ENCODE measurements at regions not wholly inside any gene's neighbourhood (a gene's known extent, or its start where the extent isn't known, plus 50 kb on each side); places are given as distances from the start of the nearest gene placed in this dataset.

DNA sequence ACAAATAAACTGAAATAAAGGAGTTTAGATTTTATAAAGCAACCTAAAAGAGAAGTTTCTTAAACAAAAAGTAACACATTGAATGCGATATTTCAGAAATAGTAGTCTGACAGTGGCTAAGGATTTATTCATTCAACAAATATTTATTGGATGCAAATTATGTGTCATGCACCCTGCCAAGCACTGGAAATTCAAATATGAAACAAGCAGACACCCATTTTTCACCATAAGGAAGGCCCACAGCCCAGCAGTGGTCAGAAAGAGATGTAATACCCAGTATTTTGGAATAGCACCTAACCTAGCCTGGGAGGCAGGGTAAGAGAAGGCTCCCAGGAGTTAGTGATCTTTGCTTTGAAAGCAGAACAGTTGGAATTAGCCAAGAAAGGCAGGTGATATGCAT lies 855.1 kb upstream of the TENM3 start:
- H3K9me3 Mint-ChIP-seq (ENCODE audit: unreplicated experiment): no peaks in the 10 kb centered on the region
- DNase-seq (ENCODE audit: extremely low spot score, unreplicated experiment): no peak
- TF ChIP-seq, protein P1, sequence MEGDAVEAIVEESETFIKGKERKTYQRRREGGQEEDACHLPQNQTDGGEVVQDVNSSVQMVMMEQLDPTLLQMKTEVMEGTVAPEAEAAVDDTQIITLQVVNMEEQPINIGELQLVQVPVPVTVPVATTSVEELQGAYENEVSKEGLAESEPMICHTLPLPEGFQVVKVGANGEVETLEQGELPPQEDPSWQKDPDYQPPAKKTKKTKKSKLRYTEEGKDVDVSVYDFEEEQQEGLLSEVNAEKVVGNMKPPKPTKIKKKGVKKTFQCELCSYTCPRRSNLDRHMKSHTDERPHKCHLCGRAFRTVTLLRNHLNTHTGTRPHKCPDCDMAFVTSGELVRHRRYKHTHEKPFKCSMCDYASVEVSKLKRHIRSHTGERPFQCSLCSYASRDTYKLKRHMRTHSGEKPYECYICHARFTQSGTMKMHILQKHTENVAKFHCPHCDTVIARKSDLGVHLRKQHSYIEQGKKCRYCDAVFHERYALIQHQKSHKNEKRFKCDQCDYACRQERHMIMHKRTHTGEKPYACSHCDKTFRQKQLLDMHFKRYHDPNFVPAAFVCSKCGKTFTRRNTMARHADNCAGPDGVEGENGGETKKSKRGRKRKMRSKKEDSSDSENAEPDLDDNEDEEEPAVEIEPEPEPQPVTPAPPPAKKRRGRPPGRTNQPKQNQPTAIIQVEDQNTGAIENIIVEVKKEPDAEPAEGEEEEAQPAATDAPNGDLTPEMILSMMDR (IDR thresholded peaks at IDR 0.05): no peak
- H3K4me1 Mint-ChIP-seq (ENCODE audit: unreplicated experiment): no peaks in the 10 kb centered on the region
- H3K27ac Mint-ChIP-seq (ENCODE audit: unreplicated experiment): no peak overlapping the region
- H3K27me3 Mint-ChIP-seq (ENCODE audit: unreplicated experiment): no peaks in the 10 kb centered on the region
- H3K36me3 Mint-ChIP-seq (ENCODE audit: unreplicated experiment): no peaks in the 10 kb centered on the region
- no peak overlapping the region for H3K4me3 Mint-ChIP-seq (ENCODE audit: unreplicated experiment)

DNA sequence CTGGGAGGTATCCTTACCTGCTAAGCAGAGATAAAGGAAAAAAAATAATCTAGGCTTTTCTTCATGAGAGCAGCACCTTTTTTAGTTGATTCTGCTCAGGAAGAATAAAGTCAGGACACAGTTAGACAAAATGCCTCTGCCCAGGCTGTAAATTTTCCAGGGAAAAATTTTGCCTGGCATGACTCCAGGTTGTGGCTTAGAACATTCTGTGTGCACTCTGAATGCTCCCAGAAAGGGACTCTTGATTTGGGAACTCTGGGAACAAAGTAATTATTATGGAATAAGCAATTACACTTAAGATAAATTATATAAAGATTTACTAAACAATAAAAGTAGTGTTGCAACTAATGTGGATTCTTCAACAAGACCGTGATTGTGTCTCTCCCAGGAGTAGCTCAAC lies 826.2 kb upstream of the TENM3 start:
- no peak for DNase-seq (ENCODE audit: extremely low spot score, unreplicated experiment)
- Mint-ChIP-seq H3K4me3 (ENCODE audit: unreplicated experiment) (no peak overlapping the region), H3K27ac (ENCODE audit: unreplicated experiment) (no peak overlapping the region), H3K27me3 (ENCODE audit: unreplicated experiment) (no peaks in the 10 kb centered on the region), H3K9me3 (ENCODE audit: unreplicated experiment) (no peaks in the 10 kb centered on the region), H3K36me3 (ENCODE audit: unreplicated experiment) (no peaks in the 10 kb centered on the region), H3K4me1 (ENCODE audit: unreplicated experiment) (no peaks in the 10 kb centered on the region)
- TF ChIP-seq, protein P1 (IDR thresholded peaks at IDR 0.05): no peak

DNA sequence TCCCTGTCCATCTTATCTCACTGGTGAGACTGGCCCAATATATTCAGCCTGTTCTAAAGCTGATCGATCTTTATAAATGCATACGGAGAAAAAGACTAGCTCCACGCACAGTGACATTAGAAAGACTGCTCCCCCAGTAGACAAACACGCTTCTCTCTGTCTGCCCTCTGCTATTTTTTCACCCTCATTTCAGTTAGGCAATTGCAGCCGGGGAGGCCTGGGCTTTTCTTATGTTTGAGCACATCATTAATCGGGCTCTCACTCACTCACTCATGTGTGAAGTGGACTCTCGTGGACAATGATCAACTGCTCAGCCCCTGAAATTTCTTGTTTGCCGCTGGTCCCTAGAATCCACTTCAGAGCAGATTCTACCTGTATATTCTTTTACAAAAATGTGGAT lies 824.7 kb upstream of the TENM3 start:
- H3K4me1 Mint-ChIP-seq (ENCODE audit: unreplicated experiment): no peaks in the 10 kb centered on the region
- H3K36me3 Mint-ChIP-seq (ENCODE audit: unreplicated experiment): no peaks in the 10 kb centered on the region
- DNase-seq (ENCODE audit: extremely low spot score, unreplicated experiment): no peak
- H3K27ac Mint-ChIP-seq (ENCODE audit: unreplicated experiment): no peak overlapping the region
- H3K27me3 Mint-ChIP-seq (ENCODE audit: unreplicated experiment): no peaks in the 10 kb centered on the region
- TF ChIP-seq, protein P1 (IDR thresholded peaks at IDR 0.05): no peak
- H3K4me3 Mint-ChIP-seq (ENCODE audit: unreplicated experiment): no peak overlapping the region
- H3K9me3 Mint-ChIP-seq (ENCODE audit: unreplicated experiment): no peaks in the 10 kb centered on the region

DNA sequence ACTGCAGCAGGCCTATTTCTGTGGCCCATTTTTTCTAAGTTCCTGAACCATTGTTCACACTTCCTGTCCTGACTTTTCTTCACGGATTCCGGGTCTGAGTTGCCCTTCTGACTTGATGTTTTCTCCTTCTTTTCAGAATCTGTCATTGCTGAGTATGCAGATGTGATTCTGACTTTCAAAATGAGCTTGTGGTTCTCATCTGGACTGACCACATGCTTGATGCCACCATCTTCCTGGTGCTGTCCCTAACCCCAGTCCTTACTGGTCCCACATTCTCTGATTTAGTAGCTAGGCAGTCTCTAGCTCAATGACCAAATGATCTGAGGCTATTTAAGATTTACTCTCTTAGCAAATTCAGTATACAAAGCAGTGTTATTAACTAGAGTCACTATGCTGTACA lies 822.3 kb upstream of the TENM3 start:
- TF ChIP-seq, protein P1 (IDR thresholded peaks at IDR 0.05): no peak
- Mint-ChIP-seq H3K36me3 (ENCODE audit: unreplicated experiment) (no peaks in the 10 kb centered on the region), H3K27ac (ENCODE audit: unreplicated experiment) (no peak overlapping the region), H3K4me3 (ENCODE audit: unreplicated experiment) (no peak overlapping the region), H3K9me3 (ENCODE audit: unreplicated experiment) (no peaks in the 10 kb centered on the region), H3K27me3 (ENCODE audit: unreplicated experiment) (no peaks in the 10 kb centered on the region), H3K4me1 (ENCODE audit: unreplicated experiment) (no peaks in the 10 kb centered on the region)
- DNase-seq (ENCODE audit: extremely low spot score, unreplicated experiment): no peak

DNA sequence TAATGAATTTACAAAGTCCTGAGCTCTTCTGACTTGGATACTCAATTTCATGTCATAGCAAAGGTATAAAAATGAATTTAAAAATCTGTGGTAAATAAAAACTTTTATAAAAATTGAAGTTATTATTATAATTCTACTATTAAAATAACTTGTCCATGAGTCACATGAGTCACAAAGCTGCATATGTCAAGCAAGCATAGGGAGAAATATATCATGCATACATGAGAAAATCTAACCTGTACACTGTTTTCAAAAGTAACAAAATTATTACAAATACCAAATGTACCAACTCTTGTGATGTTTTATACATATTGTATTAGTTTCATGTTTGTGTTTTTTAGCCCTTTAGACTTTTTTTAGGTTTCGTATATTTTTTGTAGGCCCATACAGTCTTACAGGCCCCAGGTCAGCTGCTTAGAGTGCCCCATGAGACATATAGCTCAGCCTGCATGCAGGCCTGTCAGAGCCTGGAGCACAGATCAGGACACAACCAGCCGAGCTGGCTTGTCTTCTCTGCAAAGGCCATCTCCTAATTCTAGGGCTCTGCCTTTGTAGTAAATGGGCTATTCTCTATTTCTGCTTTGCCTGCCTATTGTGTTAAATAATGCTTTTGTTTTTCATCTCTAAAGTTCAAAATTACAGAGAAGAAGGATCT lies 818.7 kb upstream of the TENM3 start:
- Mint-ChIP-seq H3K4me1 (ENCODE audit: unreplicated experiment) (no peaks in the 10 kb centered on the region), H3K36me3 (ENCODE audit: unreplicated experiment) (no peaks in the 10 kb centered on the region), H3K9me3 (ENCODE audit: unreplicated experiment) (no peaks in the 10 kb centered on the region), H3K4me3 (ENCODE audit: unreplicated experiment) (no peak overlapping the region), H3K27me3 (ENCODE audit: unreplicated experiment) (no peaks in the 10 kb centered on the region), H3K27ac (ENCODE audit: unreplicated experiment) (no peak overlapping the region)
- TF ChIP-seq, protein P1 (IDR thresholded peaks at IDR 0.05): no peak
- DNase-seq (ENCODE audit: extremely low spot score, unreplicated experiment): no peak

All from osteocyte (in vitro differentiated cells).